Upper lobe of left lung (tissue), 4 donors: ENCODE measurements at regions not wholly inside any gene's neighbourhood (a gene's known extent, or its start where the extent isn't known, plus 50 kb on each side); places are given as distances from the start of the nearest gene placed in this dataset.

Experiments used
- EP300 ChIP-seq, 4 donors: sonication (generic); formaldehyde crosslinking; IDR thresholded peaks; one replicate each; pipeline ENCODE4 v1.5.1; 2017; ENCODE audit warnings: antibody characterized with exemption in 4 of 4, control low read depth in 2 of 4
- POLR2AphosphoS5 ChIP-seq, 2 donors: sonication (generic); formaldehyde crosslinking; IDR thresholded peaks; one replicate each; pipeline ENCODE4 v1.5.1; 2017; ENCODE audit warnings: antibody characterized with exemption in 2 of 2

DNA sequence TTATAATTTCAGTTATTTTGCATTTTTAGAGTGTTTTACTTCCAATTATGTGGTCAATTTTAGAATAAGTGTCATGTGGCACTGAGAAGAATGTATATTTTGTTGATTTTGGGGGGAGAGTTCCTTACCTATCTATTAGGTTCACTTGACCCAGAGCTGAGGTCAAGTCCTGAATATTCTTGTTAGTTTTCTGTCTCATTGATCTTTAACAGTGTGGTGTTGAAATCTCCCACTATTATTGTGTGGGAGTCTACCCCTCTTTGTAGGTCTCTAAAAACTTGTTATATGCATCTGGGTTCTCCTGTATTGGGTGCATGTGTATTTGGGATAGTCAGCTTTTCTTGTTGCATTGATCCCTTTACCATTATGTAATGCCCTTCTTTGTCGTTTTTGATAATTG, 127.0 kb upstream of the ZDHHC15 start:
- TF ChIP-seq POLR2AphosphoS5 (IDR thresholded peaks at IDR 0.05), result no peak
- no peak for TF ChIP-seq EP300 (IDR thresholded peaks at IDR 0.05)
